Hepatocyte (in vitro differentiated cells): ENCODE measurements at regions not wholly inside any gene's neighbourhood (a gene's known extent, or its start where the extent isn't known, plus 50 kb on each side); places are given as distances from the start of the nearest gene placed in this dataset.

Experiments used
- EZH2 ChIP-seq: fragments of 200-600 bp; sonication (generic); IDR thresholded peaks from 2 replicates; pipeline ENCODE4 v1.6.1; 2016; ENCODE audit warnings: antibody characterized with exemption, mild to moderate bottlenecking, borderline replicate concordance
- EZH2phosphoT487 ChIP-seq: fragments of 200-600 bp; sonication (generic); IDR thresholded peaks from one replicate; pipeline ENCODE4 v1.6.1; 2018; ENCODE audit warnings: antibody characterized with exemption, mild to moderate bottlenecking, low read depth, moderate library complexity; ENCODE audit not compliant: unreplicated experiment, severe bottlenecking
- TF ChIP-seq, protein P1 (sequence below): fragments of 200-600 bp; sonication (generic); IDR thresholded peaks from 2 replicates; pipeline ENCODE4 v1.5.1; 2016; ENCODE audit warnings: antibody characterized with exemption, mild to moderate bottlenecking; ENCODE audit not compliant: poor library complexity

DNA sequence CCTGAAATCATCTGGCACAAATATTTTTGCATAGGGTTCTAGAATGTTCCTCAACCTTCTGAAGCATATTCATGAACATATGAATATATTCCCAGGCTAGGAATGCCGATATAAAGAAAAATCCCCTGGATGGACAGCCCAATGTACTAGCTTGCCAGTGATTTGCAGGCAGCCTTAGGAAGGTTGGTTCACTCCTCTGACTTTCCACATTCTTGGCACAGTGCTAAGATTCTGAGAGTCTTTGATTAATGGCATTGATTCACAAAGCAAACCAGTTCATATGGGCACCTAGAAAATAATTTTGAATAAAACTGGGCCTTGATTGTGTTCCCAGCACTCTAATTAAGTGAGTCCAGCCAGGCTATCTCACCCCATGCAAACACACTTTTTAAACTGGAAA is 56.9 kb upstream of the ENPP4 start:
- TF ChIP-seq, protein P1, sequence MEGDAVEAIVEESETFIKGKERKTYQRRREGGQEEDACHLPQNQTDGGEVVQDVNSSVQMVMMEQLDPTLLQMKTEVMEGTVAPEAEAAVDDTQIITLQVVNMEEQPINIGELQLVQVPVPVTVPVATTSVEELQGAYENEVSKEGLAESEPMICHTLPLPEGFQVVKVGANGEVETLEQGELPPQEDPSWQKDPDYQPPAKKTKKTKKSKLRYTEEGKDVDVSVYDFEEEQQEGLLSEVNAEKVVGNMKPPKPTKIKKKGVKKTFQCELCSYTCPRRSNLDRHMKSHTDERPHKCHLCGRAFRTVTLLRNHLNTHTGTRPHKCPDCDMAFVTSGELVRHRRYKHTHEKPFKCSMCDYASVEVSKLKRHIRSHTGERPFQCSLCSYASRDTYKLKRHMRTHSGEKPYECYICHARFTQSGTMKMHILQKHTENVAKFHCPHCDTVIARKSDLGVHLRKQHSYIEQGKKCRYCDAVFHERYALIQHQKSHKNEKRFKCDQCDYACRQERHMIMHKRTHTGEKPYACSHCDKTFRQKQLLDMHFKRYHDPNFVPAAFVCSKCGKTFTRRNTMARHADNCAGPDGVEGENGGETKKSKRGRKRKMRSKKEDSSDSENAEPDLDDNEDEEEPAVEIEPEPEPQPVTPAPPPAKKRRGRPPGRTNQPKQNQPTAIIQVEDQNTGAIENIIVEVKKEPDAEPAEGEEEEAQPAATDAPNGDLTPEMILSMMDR, result no peak
- TF ChIP-seq EZH2, result no peak
- no peak for TF ChIP-seq EZH2phosphoT487
